CD14-positive monocyte (primary cell): ENCODE measurements at regions not wholly inside any gene's neighbourhood (a gene's known extent, or its start where the extent isn't known, plus 50 kb on each side); places are given as distances from the start of the nearest gene placed in this dataset.

Source experiments
- DNase-seq, 3 donors: peaks; one replicate each; pipeline ENCODE4 v3.0.0-alpha.2; 2011 to 2022
- H2AFZ ChIP-seq: 2 replicates; pipeline ENCODE4 v1.6.0; 2012; ENCODE audit warnings: mild to moderate bottlenecking, low read depth, low read length, inconsistent platforms; ENCODE audit not compliant: insufficient read depth, poor library complexity, severe bottlenecking
- H3K27ac ChIP-seq, 2 donors: 1 replicate in 1 of 2; 2 replicates in 1 of 2; pipeline ENCODE4 v1.5.1; 2012 to 2013; ENCODE audit warnings: low read length in 2 of 2, control low read depth in 1 of 2, inconsistent platforms in 1 of 2, low read depth in 1 of 2, mild to moderate bottlenecking in 1 of 2
- H3K27me3 ChIP-seq, 2 donors: one replicate each; pipeline versions ENCODE4 v1.6.0 to v1.6.1; 2011 to 2013; ENCODE audit warnings: low read length in 2 of 2; ENCODE audit not compliant: control insufficient read depth in 2 of 2, insufficient read depth in 2 of 2
- H3K36me3 ChIP-seq, 2 donors: replicated peaks in 1 of 2; 1 replicate in 1 of 2; 2 replicates in 1 of 2; pipeline versions ENCODE4 v1.5.1 to v1.6.1; 2012 to 2013; ENCODE audit warnings: low read length in 2 of 2, control low read depth in 1 of 2, inconsistent platforms in 1 of 2, mild to moderate bottlenecking in 1 of 2; ENCODE audit not compliant: insufficient read depth in 2 of 2, control insufficient read depth in 1 of 2
- H3K4me1 ChIP-seq, 2 donors: 1 replicate in 1 of 2; 2 replicates in 1 of 2; pipeline versions ENCODE4 v1.5.1 to v1.6.1; 2012 to 2013; ENCODE audit warnings: low read length in 2 of 2, control low read depth in 1 of 2, inconsistent platforms in 1 of 2, mild to moderate bottlenecking in 1 of 2, moderate library complexity in 1 of 2; ENCODE audit not compliant: insufficient read depth in 2 of 2, control insufficient read depth in 1 of 2
- H3K4me2 ChIP-seq: replicated peaks from 2 replicates; pipeline ENCODE3; 2012; ENCODE audit warnings: low read length, moderate library complexity, mild to moderate bottlenecking; ENCODE audit not compliant: poor library complexity, severe bottlenecking; ENCODE audit errors: extremely low read depth
- H3K4me3 ChIP-seq, 3 experiments: fragments of 200-600 bp in 1 of 3; sonication (generic) in 1 of 3; replicated peaks in 1 of 3; 1 replicate in 2 of 3; 2 replicates in 1 of 3; pipeline ENCODE4 v1.5.1; 2011 to 2013; ENCODE audit warnings: low read length in 3 of 3, mild to moderate bottlenecking in 3 of 3, control low read depth in 2 of 3, low read depth in 2 of 3, inconsistent platforms in 1 of 3, moderate library complexity in 1 of 3
- H3K79me2 ChIP-seq: 2 replicates; pipeline ENCODE4 v1.6.0; 2012; ENCODE audit warnings: mild to moderate bottlenecking, control low read depth, inconsistent platforms, low read length, moderate library complexity; ENCODE audit not compliant: insufficient read depth
- H3K9ac ChIP-seq: 2 replicates; pipeline ENCODE4 v1.6.0; 2017; ENCODE audit warnings: low read length, mild to moderate bottlenecking; ENCODE audit not compliant: insufficient read depth, poor library complexity, severe bottlenecking
- H3K9me3 ChIP-seq, 2 donors: replicated peaks in 1 of 2; 1 replicate in 1 of 2; 2 replicates in 1 of 2; pipeline versions ENCODE4 v1.5.1 to v1.6.1; 2012 to 2013; ENCODE audit warnings: low read length in 2 of 2, control low read depth in 1 of 2; ENCODE audit not compliant: control insufficient read depth in 1 of 2, insufficient read depth in 1 of 2
- H4K20me1 ChIP-seq: 2 replicates; pipeline ENCODE4 v1.6.0; 2012; ENCODE audit warnings: mild to moderate bottlenecking, low read length, control low read depth, moderate library complexity; ENCODE audit not compliant: insufficient read depth
- H3K27ac Mint-ChIP-seq, 7 donors: one replicate each; pipeline ENCODE4 v1.8.0; 2020; ENCODE audit warnings: mild to moderate bottlenecking in 7 of 7, mixed read lengths in 7 of 7, moderate library complexity in 6 of 7, inconsistent platforms in 2 of 7
- H3K27me3 Mint-ChIP-seq, 3 donors: one replicate each; pipeline ENCODE4 v1.8.0; 2021 to 2022; ENCODE audit warnings: low read depth in 3 of 3, mild to moderate bottlenecking in 3 of 3, mixed read lengths in 3 of 3, moderate library complexity in 3 of 3, inconsistent platforms in 1 of 3
- H3K36me3 Mint-ChIP-seq, 2 donors: one replicate each; pipeline ENCODE4 v1.8.0; 2020; ENCODE audit warnings: mixed read lengths in 2 of 2, inconsistent platforms in 1 of 2, mild to moderate bottlenecking in 1 of 2
- H3K4me1 Mint-ChIP-seq: one replicate; pipeline ENCODE4 v1.8.0; 2020; ENCODE audit warnings: mild to moderate bottlenecking, mixed read lengths
- H3K4me3 Mint-ChIP-seq, 2 donors: one replicate each; pipeline ENCODE4 v1.8.0; 2020; ENCODE audit warnings: mild to moderate bottlenecking in 2 of 2, mixed read lengths in 2 of 2, moderate library complexity in 1 of 2
- H3K9me3 Mint-ChIP-seq, 7 donors: one replicate each; pipeline ENCODE4 v1.8.0; 2020 to 2022; ENCODE audit warnings: mixed read lengths in 7 of 7, mild to moderate bottlenecking in 6 of 7, moderate library complexity in 6 of 7, inconsistent platforms in 2 of 7
- CTCF ChIP-seq: fragments of 200-600 bp; IDR thresholded peaks from one replicate; pipeline ENCODE4 v1.8.0; 2022; ENCODE audit warnings: antibody characterized with exemption, mild to moderate bottlenecking
- WGBS: methylation state at CpG from one replicate; pipeline ENCODE4 v1.1.5; 2013; ENCODE audit warnings: missing lambda C conversion rate; ENCODE audit not compliant: insufficient coverage; 5-methylcytosine and 5-hydroxymethylcytosine counted together
- intact Hi-C, 2 donors: fragments of 100-400 bp; cut with micrococcal nuclease; formaldehyde crosslinking; loops; one replicate each; pipeline versions ENCODE4 v1.15.0 to v1.15.1; 2023

DNA sequence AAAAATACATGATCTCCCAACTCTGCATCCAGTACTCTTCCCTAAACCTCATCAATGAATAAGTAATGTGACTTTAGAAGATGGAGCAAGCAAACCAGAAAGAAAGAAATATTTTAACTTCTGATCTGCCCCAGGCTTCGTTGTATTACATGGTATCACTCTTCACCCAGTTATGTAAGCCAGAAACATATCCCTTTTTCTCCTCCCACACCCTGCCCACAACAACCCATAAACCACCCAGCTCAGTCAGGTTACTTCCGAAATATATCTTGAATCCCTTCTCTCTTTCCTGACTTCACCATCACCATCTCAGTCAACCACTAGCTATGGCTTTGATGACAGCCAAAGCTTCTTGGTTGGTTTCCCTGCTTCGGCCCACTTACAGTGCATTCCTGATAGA lies 295.8 kb upstream of the PARD3B start:
- Mint-ChIP-seq H3K27me3 (peaks cover 0 to 4% (median 0%) of the 10 kb centered on the region in 3 donors), H3K27ac (no peak overlapping the region), H3K4me3 (no peak overlapping the region), H3K36me3 (no peaks in the 10 kb centered on the region), H3K9me3 (peaks cover 0 to 5% (median 0%) of the 10 kb centered on the region in 7 donors), H3K4me1 (no peaks in the 10 kb centered on the region)
- intact Hi-C loops, result no loop called here
- Histone ChIP-seq H3K4me1 (no peaks in the 10 kb centered on the region), H3K4me2 (no peak overlapping the region), H3K79me2 (no peaks in the 10 kb centered on the region), H4K20me1 (no peaks in the 10 kb centered on the region), H3K9ac (no peak overlapping the region), H3K27me3 (no peaks in the 10 kb centered on the region), H3K9me3 (no peaks in the 10 kb centered on the region), H3K27ac (no peak overlapping the region), H3K4me3 (no peak overlapping the region), H3K36me3 (no peaks in the 10 kb centered on the region), H2AFZ (no peak overlapping the region)
- 100% methylated on average over 3 of the region's 3 CpGs for WGBS
- DNase-seq, result no peak
- no peak for TF ChIP-seq CTCF

GRCh38 chr2:204250692-204251091 lies 294.6 kb upstream of the PARD3B start:
- Histone ChIP-seq H4K20me1 (no peaks in the 10 kb centered on the region), H3K27ac (no peak overlapping the region), H3K4me3 (no peak overlapping the region), H3K27me3 (no peaks in the 10 kb centered on the region), H3K9me3 (no peaks in the 10 kb centered on the region), H3K9ac (no peak overlapping the region), H2AFZ (no peak overlapping the region), H3K4me1 (peaks cover 7 to 11% of the 10 kb centered on the region in 2 donors), H3K79me2 (no peaks in the 10 kb centered on the region), H3K4me2 (no peak overlapping the region), H3K36me3 (no peaks in the 10 kb centered on the region)
- Mint-ChIP-seq H3K27me3 (peaks cover 0 to 2% (median 0%) of the 10 kb centered on the region in 3 donors), H3K9me3 (peaks cover 0 to 2% (median 0%) of the 10 kb centered on the region in 7 donors), H3K4me1 (peaks cover 7% of the 10 kb centered on the region), H3K27ac (no peak overlapping the region), H3K36me3 (no peaks in the 10 kb centered on the region), H3K4me3 (no peak overlapping the region)
- no peak for TF ChIP-seq CTCF
- intact Hi-C loops, result no loop called here
- no CpG with 5 or more reads among the region's 2 CpGs for WGBS
- DNase-seq, result no peak
